GM06990 (cell line): ENCODE measurements at regions not wholly inside any gene's neighbourhood (a gene's known extent, or its start where the extent isn't known, plus 50 kb on each side); places are given as distances from the start of the nearest gene placed in this dataset.

Experiments used
- DNase-seq: peaks from one replicate; pipeline ENCODE4 v3.0.0-alpha.2; 2011; ENCODE audit not compliant: insufficient read length; ENCODE audit errors: extremely low read depth
- H3K27me3 ChIP-seq: replicated peaks from 2 replicates; pipeline ENCODE4 v1.6.0; 2011; ENCODE audit warnings: low read length; ENCODE audit not compliant: control insufficient read depth, insufficient read depth
- H3K36me3 ChIP-seq: 2 replicates; pipeline ENCODE4 v1.5.1; 2011; ENCODE audit warnings: low read length; ENCODE audit not compliant: control insufficient read depth, insufficient read depth
- H3K4me3 ChIP-seq: replicated peaks from 2 replicates; pipeline ENCODE4 v1.5.1; 2011; ENCODE audit warnings: low read depth, mild to moderate bottlenecking, control low read depth, low read length
- TF ChIP-seq, protein P1 (sequence below): IDR thresholded peaks from 2 replicates; pipeline ENCODE4 v1.5.1; 2011; ENCODE audit warnings: low read length, control low read depth, mild to moderate bottlenecking, inconsistent platforms; ENCODE audit not compliant: insufficient read depth, poor library complexity, severe bottlenecking

DNA sequence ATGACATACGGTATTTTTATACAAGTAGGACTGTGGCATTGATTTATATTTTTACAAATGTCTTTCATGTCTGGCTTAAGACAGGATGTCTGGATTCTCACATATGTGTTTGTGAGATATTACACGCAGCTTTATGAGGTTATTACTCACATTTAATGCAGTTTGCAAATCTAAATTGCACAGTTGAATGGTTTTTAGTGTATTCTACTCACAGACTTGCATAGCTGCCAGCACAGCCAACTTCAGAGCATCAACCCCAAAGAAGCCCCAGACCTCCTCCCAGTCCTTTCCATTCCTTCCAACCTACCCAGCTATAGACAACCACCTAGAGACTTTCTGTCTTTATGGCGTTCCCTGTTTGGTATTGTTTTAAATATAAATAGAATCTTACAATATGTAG lies 193.8 kb upstream of the SHH start:
- TF ChIP-seq, protein P1, sequence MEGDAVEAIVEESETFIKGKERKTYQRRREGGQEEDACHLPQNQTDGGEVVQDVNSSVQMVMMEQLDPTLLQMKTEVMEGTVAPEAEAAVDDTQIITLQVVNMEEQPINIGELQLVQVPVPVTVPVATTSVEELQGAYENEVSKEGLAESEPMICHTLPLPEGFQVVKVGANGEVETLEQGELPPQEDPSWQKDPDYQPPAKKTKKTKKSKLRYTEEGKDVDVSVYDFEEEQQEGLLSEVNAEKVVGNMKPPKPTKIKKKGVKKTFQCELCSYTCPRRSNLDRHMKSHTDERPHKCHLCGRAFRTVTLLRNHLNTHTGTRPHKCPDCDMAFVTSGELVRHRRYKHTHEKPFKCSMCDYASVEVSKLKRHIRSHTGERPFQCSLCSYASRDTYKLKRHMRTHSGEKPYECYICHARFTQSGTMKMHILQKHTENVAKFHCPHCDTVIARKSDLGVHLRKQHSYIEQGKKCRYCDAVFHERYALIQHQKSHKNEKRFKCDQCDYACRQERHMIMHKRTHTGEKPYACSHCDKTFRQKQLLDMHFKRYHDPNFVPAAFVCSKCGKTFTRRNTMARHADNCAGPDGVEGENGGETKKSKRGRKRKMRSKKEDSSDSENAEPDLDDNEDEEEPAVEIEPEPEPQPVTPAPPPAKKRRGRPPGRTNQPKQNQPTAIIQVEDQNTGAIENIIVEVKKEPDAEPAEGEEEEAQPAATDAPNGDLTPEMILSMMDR: no peak
- DNase-seq: no peak
- no peak overlapping the region for H3K4me3 ChIP-seq
- no peaks in the 10 kb centered on the region for H3K36me3 ChIP-seq
- H3K27me3 ChIP-seq: no peaks in the 10 kb centered on the region

- H3K27me3 ChIP-seq: no peaks in the 10 kb centered on the region
- no peak for DNase-seq
Measured at GRCh38 chr7:156005202-156005691, 193.0 kb upstream of the SHH start.

GRCh38 chr7:156004265-156005201 lies 192.3 kb upstream of the SHH start:
- Histone ChIP-seq H3K4me3 (no peak overlapping the region), H3K36me3 (no peaks in the 10 kb centered on the region), H3K27me3 (no peaks in the 10 kb centered on the region)
- no peak for DNase-seq
- TF ChIP-seq, protein P1: no peak

More at GRCh38 chr7:156005202-156005691, 193.0 kb upstream of the SHH start:
- TF ChIP-seq, protein P1: no peak
- Histone ChIP-seq H3K4me3 (no peak overlapping the region), H3K36me3 (no peaks in the 10 kb centered on the region)

- DNase-seq: no peak
- TF ChIP-seq, protein P1: no peak
- H3K27me3 ChIP-seq: no peaks in the 10 kb centered on the region
- no peaks in the 10 kb centered on the region for H3K36me3 ChIP-seq
- no peak overlapping the region for H3K4me3 ChIP-seq
Measured at GRCh38 chr7:156003220-156004162, 191.2 kb upstream of the SHH start.

GRCh38 chr7:156002362-156003066 lies 190.3 kb upstream of the SHH start:
- Histone ChIP-seq H3K27me3 (no peaks in the 10 kb centered on the region), H3K36me3 (no peaks in the 10 kb centered on the region), H3K4me3 (no peak overlapping the region)
- no peak for DNase-seq
- TF ChIP-seq, protein P1: no peak
